Umbilical cord (tissue), 1 donor: ENCODE measurements at regions not wholly inside any gene's neighbourhood (a gene's known extent, or its start where the extent isn't known, plus 50 kb on each side); places are given as distances from the start of the nearest gene placed in this dataset.
"Not testable (repeated sequence)": the region's sequence is repeated elsewhere in the genome, so short reads cannot be mapped to it uniquely, and the experiment has no call there.

ENCODE experiments used
- DNase-seq: peaks from one replicate; pipeline ENCODE4 v3.0.0-alpha.2; 2015; ENCODE audit warnings: low spot score

DNA sequence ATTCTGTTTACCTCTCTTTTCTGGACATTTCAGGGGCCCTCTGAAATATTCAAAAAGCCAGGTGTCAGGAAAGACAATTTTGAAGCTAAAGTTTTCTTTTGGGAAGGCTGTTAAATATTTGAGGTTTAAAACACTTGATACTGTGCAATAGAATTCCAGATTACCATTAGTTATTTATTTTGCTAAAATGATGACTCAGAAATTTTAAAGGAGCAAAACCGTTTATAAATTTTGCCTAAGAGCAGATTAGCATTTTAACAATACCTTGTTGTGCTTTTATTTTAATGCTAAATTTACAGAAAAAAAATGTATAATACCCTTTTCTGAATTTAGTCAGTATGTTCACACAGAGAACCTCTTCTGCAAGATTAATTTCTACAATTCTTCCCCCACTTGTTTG is 1159.9 kb downstream of the DSC3 start:
- no peak for DNase-seq

GRCh38 chr18:29879763-29880162 is 1162.8 kb downstream of the DSC3 start:
- DNase-seq = no peak

DNA sequence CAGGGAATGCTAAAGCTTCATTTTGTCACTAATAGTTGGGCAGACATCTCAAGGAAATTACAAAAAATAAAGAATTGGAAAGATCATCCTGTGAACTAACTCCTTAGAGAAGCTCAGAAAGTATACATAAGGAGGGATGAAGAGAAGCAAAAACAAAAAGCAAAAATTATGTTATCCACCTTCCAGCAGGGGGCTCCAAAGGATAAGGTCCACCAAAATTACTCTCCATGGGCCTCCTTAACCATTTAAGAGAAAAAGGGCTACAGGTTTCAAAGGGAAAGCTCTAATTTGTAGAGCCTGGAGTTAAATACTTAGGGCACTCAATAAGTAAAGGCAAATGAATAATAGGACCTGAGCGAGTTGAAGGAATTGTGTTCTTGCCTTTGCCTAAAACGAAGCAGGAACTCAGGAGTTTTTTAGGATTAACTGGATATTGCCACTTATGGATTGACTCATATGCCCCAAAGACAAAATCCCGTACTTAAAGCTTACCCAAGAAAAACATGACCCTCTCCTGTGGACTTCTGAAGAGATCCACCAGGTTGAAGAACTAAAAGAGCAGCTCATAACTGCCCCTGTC is 1167.9 kb downstream of the DSC3 start:
- DNase-seq = peak; percentile 4

DNA sequence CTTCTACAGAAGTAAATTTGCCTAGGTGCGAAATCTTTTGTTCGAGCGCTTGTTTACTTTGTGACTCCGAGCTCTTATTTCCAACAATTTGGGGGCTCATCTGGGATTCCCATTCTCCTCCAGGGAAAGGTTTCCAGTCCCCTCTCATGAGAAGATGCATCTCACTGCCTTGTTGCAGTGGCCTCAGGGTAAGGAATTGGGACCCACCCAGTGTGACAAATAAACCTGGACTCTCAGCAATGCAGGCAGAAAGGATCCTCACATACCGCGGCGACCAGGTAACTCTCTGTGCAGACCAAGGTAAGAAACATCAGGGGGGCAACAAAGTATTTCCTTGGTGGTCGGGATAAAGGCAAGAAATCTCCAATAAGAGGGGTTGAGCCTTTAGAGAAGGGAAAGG is 1169.3 kb downstream of the DSC3 start:
- DNase-seq = no peak

DNA sequence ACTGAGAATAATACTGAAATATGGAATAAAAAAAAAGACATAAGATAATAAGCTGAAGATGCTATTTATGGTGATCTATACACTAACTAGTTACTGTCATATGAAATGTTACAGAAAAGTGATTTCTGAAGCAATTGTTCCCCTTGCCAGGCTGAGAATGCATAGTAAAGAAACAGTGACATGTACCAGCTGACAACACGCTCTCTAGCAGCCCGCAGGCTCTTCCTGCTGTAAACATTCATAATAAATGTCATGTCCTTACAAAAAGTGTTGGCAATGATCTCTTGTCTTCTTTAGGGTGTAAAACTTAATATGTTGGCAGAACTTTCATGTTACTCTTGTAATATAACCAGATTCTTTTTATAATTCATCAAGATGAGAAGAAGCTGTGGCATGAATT is 1171.3 kb downstream of the DSC3 start:
- DNase-seq = peak; percentile 2

DNA sequence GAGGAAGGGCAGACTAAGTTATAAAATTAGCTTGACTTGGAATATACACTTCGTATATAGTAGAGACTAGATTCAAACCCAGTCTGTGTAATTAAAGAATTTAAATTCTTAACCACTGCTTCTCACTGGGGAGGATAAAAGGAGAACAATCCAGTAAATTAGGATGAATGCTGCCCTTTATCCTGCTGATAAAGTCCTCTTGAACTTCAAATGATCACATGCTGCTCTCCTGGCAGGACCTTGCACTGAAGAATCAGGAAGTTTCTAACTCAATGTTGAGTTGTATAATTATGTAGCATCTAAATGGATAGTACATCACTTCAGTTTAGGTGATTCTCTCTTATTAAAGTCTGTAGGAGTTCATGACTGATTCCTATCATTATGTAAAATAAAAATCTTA is 1179.7 kb downstream of the DSC3 start:
- DNase-seq = no peak

GRCh38 chr18:29855637-29856036 is 1186.9 kb downstream of the DSC3 start:
- no peak for DNase-seq

DNA sequence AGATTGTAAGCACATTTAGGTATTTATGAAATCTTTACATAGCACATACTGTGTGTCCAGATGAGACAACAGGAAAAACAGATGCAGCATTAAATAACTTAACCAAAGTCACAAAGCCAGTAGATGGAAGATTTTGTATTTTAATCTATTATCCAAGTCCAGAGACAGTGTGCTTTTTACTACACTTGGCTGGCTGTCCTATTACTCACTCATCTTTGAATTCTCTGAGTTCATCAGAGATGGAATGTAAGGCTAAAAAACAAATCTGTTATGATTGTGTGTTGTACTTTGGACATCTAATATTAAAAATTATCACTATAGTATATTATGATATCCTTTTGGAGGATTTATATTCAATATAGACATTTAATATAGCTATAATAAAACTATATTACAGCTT is 1189.4 kb downstream of the DSC3 start:
- peak; percentile 13 for DNase-seq

DNA sequence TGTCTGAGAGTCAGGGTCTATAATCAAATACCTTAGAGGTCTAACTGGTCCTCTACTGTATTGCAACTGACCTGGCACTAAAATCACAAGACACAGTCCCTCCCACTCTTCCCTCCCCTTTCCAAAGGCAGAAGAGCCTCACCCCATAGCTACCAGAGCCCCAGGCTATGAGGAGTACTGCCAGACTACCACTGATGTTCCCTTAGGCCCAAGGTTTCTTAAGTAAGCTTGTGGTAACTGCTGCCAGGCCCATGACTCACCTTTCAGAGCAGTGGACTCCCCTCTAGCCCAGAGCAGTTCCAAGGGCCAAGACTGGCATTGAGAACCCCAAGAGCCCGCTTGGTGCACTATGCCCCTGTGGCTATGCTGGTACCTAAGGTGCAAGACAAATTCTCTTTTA is 1193.4 kb downstream of the DSC3 start:
- DNase-seq = no peak

GRCh38 chr18:29841631-29842030 is 1200.9 kb downstream of the DSC3 start:
- DNase-seq = no peak

GRCh38 chr18:29840089-29840488 is 1202.5 kb downstream of the DSC3 start:
- DNase-seq = no peak

DNA sequence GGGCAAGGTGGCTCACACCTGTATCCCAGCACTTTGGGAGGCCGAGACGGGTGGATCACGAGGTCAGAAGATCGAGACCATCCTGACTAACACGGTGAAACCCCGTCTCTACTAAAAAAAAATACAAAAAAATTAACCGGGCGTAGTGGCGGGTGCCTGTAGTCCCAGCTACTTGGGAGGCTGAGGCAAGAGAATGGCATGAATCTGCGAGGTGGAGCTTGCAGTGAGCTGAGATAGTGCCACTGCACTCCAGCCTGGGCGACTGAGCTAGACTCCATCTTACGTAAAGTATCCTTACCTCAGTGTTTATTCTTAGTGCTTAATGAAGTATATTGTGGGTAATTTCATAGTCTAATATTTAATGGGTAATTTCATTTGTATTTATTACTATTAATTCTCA is 1203.6 kb downstream of the DSC3 start:
- not testable (repeated sequence) for DNase-seq

DNA sequence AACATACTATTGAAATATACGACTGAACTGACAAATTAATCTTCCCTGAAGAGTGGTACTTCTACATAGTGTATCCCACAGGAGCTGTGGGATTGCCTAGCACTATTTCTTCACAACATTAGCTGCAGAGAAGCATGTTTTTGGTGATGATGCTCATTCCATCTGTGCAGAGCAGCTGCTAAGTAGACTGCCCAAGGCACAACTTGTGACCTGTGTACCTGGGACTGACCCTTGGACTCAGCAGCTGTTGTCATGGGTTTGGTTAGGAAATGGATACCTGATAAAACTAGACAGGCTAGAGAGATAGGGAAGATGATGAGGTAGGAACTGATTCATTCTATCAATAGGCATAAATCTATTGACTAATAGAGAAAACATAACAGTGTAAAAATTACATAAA is 1204.0 kb downstream of the DSC3 start:
- DNase-seq = no peak

GRCh38 chr18:29823671-29824070 is 1218.9 kb downstream of the DSC3 start:
- DNase-seq = no peak

DNA sequence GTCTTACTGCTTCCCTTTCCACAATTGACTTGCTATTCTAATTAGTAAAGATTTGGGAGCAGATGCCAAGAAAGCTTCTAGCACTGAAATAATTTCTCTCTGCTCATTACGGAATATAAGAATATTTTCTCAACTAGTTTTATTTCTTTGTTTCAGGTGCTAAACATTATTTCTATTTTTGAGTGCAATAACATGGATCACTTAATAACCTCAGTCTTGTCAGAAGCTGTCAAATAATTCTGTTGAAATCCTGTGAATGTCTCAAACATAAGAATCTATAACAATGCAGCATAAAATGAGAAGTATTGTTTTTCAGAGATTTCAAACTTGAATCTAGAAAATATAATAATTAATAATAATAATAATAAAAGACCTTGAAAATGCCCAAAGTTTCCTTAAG is 1221.0 kb downstream of the DSC3 start:
- DNase-seq = no peak

GRCh38 chr18:29811519-29811918 is 1231.0 kb downstream of the DSC3 start:
- DNase-seq = no peak

DNA sequence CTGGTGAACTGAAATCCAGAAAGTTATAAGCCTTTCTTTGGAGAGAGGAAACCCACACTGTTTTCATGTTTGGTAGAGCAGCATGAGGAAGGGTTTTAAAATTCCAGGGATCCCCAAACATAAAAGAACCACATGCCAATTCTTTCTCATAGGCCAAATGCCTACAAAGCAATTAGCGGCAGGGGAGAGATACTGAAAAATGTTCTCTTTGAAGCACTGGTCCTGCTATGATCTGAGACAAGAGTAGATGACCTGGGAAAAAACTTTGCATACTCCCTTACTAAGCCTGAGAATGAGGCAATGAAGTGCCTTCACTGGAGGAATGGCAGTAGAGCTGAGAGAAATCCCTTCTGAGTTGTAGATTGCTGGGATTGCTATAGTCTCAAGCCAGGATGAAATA is 1261.7 kb downstream of the DSC3 start:
- no peak for DNase-seq

DNA sequence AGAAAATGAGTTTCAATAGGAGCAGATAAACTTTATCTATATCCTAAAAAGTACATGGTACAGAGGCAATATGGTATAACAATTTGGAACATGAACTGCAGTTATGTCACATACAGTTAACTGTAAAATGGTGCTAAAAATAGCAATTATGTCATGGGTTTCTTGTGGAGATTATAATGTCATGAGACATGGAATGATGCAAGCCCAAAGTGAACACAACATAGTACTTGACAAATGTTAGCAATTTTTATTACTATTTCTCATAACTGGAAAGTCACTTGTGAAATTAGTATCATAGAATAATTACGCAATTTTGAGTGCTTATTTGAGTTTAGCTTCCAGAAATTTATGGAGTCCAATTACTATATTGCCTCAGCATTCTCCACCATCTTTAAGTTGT is 1263.4 kb downstream of the DSC3 start:
- DNase-seq = no peak

- DNase-seq = no peak
Measured at GRCh38 chr18:29753379-29753778, 1289.2 kb downstream of the DSC3 start.

GRCh38 chr18:29749704-29750103 is 1292.8 kb downstream of the DSC3 start:
- peak; percentile 88 for DNase-seq

GRCh38 chr18:29741461-29741860 is 1301.1 kb downstream of the DSC3 start:
- DNase-seq = no peak

- no peak for DNase-seq
Measured at GRCh38 chr18:29737620-29738019, 1304.9 kb downstream of the DSC3 start.

DNA sequence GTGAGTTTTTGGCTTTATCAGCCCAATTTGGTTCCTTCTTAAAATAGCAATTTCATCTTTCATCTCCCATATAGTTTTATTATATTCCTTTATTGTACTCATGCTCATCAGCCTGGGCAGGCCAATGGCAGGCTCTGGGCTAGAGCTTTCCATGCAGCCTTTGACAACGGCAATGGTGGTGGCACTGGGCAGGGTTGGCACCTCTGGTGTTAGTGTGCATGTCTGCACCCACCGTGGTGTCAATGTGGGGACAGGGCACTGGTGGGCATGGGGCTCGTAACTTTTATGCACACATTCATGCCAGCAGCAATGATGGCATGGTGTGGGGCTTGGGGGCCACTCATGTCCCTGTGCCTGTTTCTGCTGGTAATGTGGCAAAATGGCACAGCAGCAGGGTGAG is 1305.4 kb downstream of the DSC3 start:
- no peak for DNase-seq

DNA sequence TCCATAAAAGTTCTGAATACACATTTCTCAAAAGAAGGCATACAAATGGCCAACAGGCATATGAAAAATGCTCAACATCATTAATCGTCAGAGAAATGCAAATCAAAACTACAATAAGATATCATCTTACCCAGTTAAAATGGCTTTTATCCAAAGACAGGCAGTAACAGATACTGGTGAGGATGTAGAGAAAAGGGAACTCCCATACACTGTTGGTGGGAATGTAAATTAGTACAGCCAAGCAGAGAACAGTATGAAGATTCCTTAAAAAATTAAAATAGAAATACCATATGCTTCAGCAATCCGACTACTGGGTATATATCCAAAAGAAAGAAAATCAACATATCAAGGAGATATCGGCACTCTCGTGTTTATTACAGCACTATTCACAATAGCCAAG is 1312.5 kb downstream of the DSC3 start:
- DNase-seq = no peak

DNA sequence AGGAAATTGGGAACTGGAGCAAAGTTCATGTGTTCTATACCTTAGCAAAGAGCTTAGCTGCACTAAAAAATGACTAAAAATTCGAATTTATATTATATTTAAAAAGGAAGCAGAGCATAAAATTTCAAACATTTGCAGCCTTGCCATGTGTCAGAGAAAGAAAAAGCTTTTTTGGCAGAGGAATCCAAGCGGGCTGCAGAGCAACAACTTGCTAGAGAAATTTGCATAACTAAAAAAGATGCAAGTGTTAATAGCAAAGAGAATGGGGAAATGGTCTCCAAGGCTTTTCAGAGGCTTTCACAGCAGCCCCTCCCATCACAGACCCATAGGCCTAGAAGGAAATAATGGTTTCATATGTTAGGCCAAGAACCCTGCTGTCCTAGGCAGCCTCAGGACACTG is 1315.9 kb downstream of the DSC3 start:
- DNase-seq = no peak
